ENCODE measurements at regions not wholly inside any gene's neighbourhood (a gene's known extent, or its start where the extent isn't known, plus 50 kb on each side); places are given as distances from the start of the nearest gene placed in this dataset.

DNA sequence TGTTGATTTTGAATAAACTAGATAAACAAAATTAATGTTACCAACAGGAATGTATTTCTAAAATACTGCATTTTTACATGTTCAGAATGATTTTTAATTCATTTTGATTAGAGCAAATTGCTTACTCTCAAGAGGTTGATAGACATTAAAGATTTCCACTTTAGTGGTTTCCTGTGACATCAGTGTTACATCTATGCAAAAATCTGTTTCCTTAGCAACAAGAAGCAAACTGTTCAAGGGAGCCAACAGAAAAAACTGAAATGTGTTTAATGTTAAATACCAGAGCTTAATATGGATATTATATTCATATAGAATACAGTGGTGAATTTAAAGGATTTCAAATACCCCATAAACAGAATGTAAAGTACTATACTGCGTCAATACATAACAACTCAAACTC, 277.8 kb downstream of the GABRG1 start:
- TF ChIP-seq ZFP3 (CRISPR knock-in tag; IDR thresholded peaks at IDR 0.05), result no peak
- TF ChIP-seq CSDC2 (CRISPR knock-in tag; IDR thresholded peaks at IDR 0.05), result no peak
- TF ChIP-seq RARB (CRISPR knock-in tag; IDR thresholded peaks at IDR 0.05), result no peak
- TF ChIP-seq SNAI2 (CRISPR knock-in tag; IDR thresholded peaks at IDR 0.05), result no peak
- TF ChIP-seq, protein P1, sequence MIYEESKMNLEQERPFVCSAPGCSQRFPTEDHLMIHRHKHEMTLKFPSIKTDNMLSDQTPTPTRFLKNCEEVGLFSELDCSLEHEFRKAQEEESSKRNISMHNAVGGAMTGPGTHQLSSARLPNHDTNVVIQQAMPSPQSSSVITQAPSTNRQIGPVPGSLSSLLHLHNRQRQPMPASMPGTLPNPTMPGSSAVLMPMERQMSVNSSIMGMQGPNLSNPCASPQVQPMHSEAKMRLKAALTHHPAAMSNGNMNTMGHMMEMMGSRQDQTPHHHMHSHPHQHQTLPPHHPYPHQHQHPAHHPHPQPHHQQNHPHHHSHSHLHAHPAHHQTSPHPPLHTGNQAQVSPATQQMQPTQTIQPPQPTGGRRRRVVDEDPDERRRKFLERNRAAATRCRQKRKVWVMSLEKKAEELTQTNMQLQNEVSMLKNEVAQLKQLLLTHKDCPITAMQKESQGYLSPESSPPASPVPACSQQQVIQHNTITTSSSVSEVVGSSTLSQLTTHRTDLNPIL (CRISPR knock-in tag; IDR thresholded peaks at IDR 0.05; ENCODE audit: low read depth), result no peak
- TF ChIP-seq, protein P2, sequence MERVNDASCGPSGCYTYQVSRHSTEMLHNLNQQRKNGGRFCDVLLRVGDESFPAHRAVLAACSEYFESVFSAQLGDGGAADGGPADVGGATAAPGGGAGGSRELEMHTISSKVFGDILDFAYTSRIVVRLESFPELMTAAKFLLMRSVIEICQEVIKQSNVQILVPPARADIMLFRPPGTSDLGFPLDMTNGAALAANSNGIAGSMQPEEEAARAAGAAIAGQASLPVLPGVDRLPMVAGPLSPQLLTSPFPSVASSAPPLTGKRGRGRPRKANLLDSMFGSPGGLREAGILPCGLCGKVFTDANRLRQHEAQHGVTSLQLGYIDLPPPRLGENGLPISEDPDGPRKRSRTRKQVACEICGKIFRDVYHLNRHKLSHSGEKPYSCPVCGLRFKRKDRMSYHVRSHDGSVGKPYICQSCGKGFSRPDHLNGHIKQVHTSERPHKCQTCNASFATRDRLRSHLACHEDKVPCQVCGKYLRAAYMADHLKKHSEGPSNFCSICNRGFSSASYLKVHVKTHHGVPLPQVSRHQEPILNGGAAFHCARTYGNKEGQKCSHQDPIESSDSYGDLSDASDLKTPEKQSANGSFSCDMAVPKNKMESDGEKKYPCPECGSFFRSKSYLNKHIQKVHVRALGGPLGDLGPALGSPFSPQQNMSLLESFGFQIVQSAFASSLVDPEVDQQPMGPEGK (CRISPR knock-in tag; IDR thresholded peaks at IDR 0.05; ENCODE audit: borderline replicate concordance), result no peak
- TF ChIP-seq ZFP30 (CRISPR knock-in tag; IDR thresholded peaks at IDR 0.05), result no peak
- TF ChIP-seq TCF4 (CRISPR knock-in tag; IDR thresholded peaks at IDR 0.05; ENCODE audit: borderline replicate concordance), result no peak

All from SK-N-SH treated with all-trans-retinoic acid at 6 μM for 48 hours (cell line).